ENCODE measurements at regions not wholly inside any gene's neighbourhood (a gene's known extent, or its start where the extent isn't known, plus 50 kb on each side); places are given as distances from the start of the nearest gene placed in this dataset.

- no peaks in the 10 kb centered on the region for H3K27me3 ChIP-seq (ENCODE audit: insufficient read depth, low read depth, low read length)
- no peak overlapping the region for H3K4me2 ChIP-seq (ENCODE audit: low read length)
- H3K9me2 ChIP-seq (ENCODE audit: insufficient read depth, low read length) = no peaks in the 10 kb centered on the region
- no peaks in the 10 kb centered on the region for H3F3A ChIP-seq (ENCODE audit: insufficient read depth, low read length, poor library complexity, severe bottlenecking)
- H3K4me3 ChIP-seq (ENCODE audit: low read length) = no peak overlapping the region
- H3K36me3 ChIP-seq (ENCODE audit: insufficient read depth, low read length) = no peaks in the 10 kb centered on the region
- no peaks in the 10 kb centered on the region for H3K79me2 ChIP-seq (replicated peaks; ENCODE audit: insufficient read depth, low read length)
- no peak overlapping the region for H3K27ac ChIP-seq (ENCODE audit: low read length)
- no peak for TF ChIP-seq REST (IDR thresholded peaks at IDR 0.05; ENCODE audit: borderline replicate concordance)
- H2AFZ ChIP-seq (ENCODE audit: low read depth, low read length) = no peak overlapping the region
- H3K9ac ChIP-seq (ENCODE audit: low read length) = no peak overlapping the region
- H3K9me3 ChIP-seq (ENCODE audit: low read length) = no peaks in the 10 kb centered on the region
- no peaks in the 10 kb centered on the region for H4K20me1 ChIP-seq (ENCODE audit: insufficient read depth)
Observed at GRCh38 chr5:100694100-100694499, 158.9 kb downstream of the FAM174A start.

DNA sequence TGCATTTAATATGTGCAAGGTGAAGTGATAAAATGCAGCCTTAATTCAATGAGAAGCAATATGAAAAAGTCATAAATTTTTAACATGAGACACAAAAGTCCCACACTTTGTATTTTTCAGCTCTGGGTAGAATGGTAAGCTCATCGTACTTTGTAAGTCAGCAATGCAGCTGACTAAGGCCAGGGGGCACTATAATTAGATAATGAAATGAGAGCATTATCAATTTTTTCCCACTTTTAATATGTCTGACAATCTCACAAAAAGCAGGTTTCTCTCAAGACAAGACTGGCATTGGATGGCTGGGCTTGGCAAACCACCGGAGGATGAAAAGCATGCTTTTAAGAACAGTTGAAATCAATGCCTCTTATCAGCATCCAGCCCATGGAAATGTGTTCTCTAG lies 162.8 kb downstream of the FAM174A start:
- no peak overlapping the region for H3K4me2 ChIP-seq (ENCODE audit: low read length)
- H3K79me2 ChIP-seq (replicated peaks; ENCODE audit: insufficient read depth, low read length) = no peaks in the 10 kb centered on the region
- H3K9me2 ChIP-seq (ENCODE audit: insufficient read depth, low read length) = no peaks in the 10 kb centered on the region
- no peaks in the 10 kb centered on the region for H3K27me3 ChIP-seq (ENCODE audit: insufficient read depth, low read depth, low read length)
- H3F3A ChIP-seq (ENCODE audit: insufficient read depth, low read length, poor library complexity, severe bottlenecking) = no peaks in the 10 kb centered on the region
- H3K4me3 ChIP-seq (ENCODE audit: low read length) = no peak overlapping the region
- no peak overlapping the region for H3K27ac ChIP-seq (ENCODE audit: low read length)
- H4K20me1 ChIP-seq (ENCODE audit: insufficient read depth) = no peaks in the 10 kb centered on the region
- H3K9ac ChIP-seq (ENCODE audit: low read length) = no peak overlapping the region
- TF ChIP-seq TAF1 (IDR thresholded peaks at IDR 0.05; ENCODE audit: low read depth) = no peak
- TF ChIP-seq, protein P1, sequence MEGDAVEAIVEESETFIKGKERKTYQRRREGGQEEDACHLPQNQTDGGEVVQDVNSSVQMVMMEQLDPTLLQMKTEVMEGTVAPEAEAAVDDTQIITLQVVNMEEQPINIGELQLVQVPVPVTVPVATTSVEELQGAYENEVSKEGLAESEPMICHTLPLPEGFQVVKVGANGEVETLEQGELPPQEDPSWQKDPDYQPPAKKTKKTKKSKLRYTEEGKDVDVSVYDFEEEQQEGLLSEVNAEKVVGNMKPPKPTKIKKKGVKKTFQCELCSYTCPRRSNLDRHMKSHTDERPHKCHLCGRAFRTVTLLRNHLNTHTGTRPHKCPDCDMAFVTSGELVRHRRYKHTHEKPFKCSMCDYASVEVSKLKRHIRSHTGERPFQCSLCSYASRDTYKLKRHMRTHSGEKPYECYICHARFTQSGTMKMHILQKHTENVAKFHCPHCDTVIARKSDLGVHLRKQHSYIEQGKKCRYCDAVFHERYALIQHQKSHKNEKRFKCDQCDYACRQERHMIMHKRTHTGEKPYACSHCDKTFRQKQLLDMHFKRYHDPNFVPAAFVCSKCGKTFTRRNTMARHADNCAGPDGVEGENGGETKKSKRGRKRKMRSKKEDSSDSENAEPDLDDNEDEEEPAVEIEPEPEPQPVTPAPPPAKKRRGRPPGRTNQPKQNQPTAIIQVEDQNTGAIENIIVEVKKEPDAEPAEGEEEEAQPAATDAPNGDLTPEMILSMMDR (IDR thresholded peaks at IDR 0.05; ENCODE audit: poor library complexity, severe bottlenecking) = peak; percentile 30
- H2AFZ ChIP-seq (ENCODE audit: low read depth, low read length) = no peak overlapping the region
- no peaks in the 10 kb centered on the region for H3K36me3 ChIP-seq (ENCODE audit: insufficient read depth, low read length)
- H3K9me3 ChIP-seq (ENCODE audit: low read length) = no peaks in the 10 kb centered on the region

- no peaks in the 10 kb centered on the region for H3K36me3 ChIP-seq (ENCODE audit: insufficient read depth, low read length)
- H3K4me2 ChIP-seq (ENCODE audit: low read length) = no peak overlapping the region
- no peak overlapping the region for H2AFZ ChIP-seq (ENCODE audit: low read depth, low read length)
- no peaks in the 10 kb centered on the region for H3F3A ChIP-seq (ENCODE audit: insufficient read depth, low read length, poor library complexity, severe bottlenecking)
- H3K27me3 ChIP-seq (ENCODE audit: insufficient read depth, low read depth, low read length) = no peaks in the 10 kb centered on the region
- H3K79me2 ChIP-seq (replicated peaks; ENCODE audit: insufficient read depth, low read length) = no peaks in the 10 kb centered on the region
- no peak overlapping the region for H3K9ac ChIP-seq (ENCODE audit: low read length)
- TF ChIP-seq EP300 (conservative IDR thresholded peaks at IDR 0.05; ENCODE audit: poor library complexity, severe bottlenecking) (no peak), REST (IDR thresholded peaks at IDR 0.05; ENCODE audit: borderline replicate concordance) (no peak), POLR2AphosphoS5 (IDR thresholded peaks at IDR 0.05) (no peak), RAD21 (conservative IDR thresholded peaks at IDR 0.05) (peak; percentile 16), SMC3 (conservative IDR thresholded peaks at IDR 0.05; ENCODE audit: poor library complexity) (no peak), MXI1 (conservative IDR thresholded peaks at IDR 0.05; ENCODE audit: poor library complexity, severe bottlenecking) (no peak), EZH2 (IDR thresholded peaks at IDR 0.05; ENCODE audit: borderline replicate concordance, insufficient read depth, low read length, poor library complexity, severe bottlenecking) (no peak)
- TF ChIP-seq, protein P1 (IDR thresholded peaks at IDR 0.05; ENCODE audit: poor library complexity, severe bottlenecking) = peak; percentile 47
- no peaks in the 10 kb centered on the region for H3K9me2 ChIP-seq (ENCODE audit: insufficient read depth, low read length)
- H3K9me3 ChIP-seq (ENCODE audit: low read length) = no peaks in the 10 kb centered on the region
- H3K27ac ChIP-seq (ENCODE audit: low read length) = no peak overlapping the region
- H4K20me1 ChIP-seq (ENCODE audit: insufficient read depth) = no peaks in the 10 kb centered on the region
- H3K4me3 ChIP-seq (ENCODE audit: low read length) = no peak overlapping the region
Observed at GRCh38 chr5:100706776-100707175, 171.6 kb downstream of the FAM174A start.
